OCI-LY3 (cell line): ENCODE measurements at regions not wholly inside any gene's neighbourhood (a gene's known extent, or its start where the extent isn't known, plus 50 kb on each side); places are given as distances from the start of the nearest gene placed in this dataset.

Source experiments
- CTCF ChIP-seq: fragments of 200-600, 300-600 bp; sonication (generic); IDR thresholded peaks from 2 replicates; pipeline ENCODE4 v1.5.1; 2014; ENCODE audit warnings: antibody characterized with exemption, low read length, low read depth
- EZH2phosphoT487 ChIP-seq: fragments of 200-600 bp; shearing (Covaris generic); IDR thresholded peaks from 2 replicates; pipeline ENCODE4 v1.6.1; 2018; ENCODE audit warnings: antibody characterized with exemption, mixed run types, low read depth

DNA sequence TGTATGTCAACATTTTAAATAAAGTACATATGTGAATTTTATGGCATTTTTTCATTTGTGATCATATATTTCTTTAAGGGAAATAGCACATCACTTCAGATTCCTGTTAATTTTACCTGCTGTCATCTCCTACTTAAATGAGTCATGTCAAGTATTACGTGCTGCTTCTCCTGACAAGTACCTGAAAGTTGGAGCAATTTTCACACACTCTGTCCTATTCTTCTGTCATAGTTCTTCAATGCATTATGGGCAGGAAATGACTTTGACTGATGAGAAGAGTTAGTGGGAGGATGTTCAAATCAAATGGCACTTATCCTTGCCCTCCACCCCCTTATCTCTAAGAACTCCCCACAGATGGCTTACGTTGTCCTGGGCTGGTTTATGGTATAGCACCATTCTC lies 64.2 kb upstream of the SYTL5 start:
- TF ChIP-seq CTCF (no peak), EZH2phosphoT487 (no peak)
